B cell (primary cell): ENCODE measurements at regions not wholly inside any gene's neighbourhood (a gene's known extent, or its start where the extent isn't known, plus 50 kb on each side); places are given as distances from the start of the nearest gene placed in this dataset.

Experiments
- ATAC-seq: fragments of 200-7000 bp; cut with Tn5 transposase; one replicate; pipeline ENCODE4 v1.10.0; 2021; ENCODE audit warnings: low read depth, mild to moderate bottlenecking, moderate number of reproducible peaks, moderate library complexity
- CTCF ChIA-PET: fragments of 350-600 bp; sonication (Branson Sonifier 250); formaldehyde crosslinking; loops from one replicate; lab custom pipeline; 2021; ENCODE audit warnings: antibody characterized with exemption, inconsistent platforms; lab: Charles Lee
- POLR2A ChIA-PET: fragments of 350-600 bp; sonication (Branson Sonifier 250); formaldehyde crosslinking; loops from one replicate; lab custom pipeline; 2021; ENCODE audit warnings: antibody characterized with exemption; lab: Charles Lee
- DNase-seq: peaks from one replicate; pipeline ENCODE4 v3.0.0; 2013
- H2AFZ ChIP-seq: 2 replicates; pipeline ENCODE4 v1.6.1; 2012; ENCODE audit warnings: mild to moderate bottlenecking, low read depth, low read length; ENCODE audit not compliant: insufficient read depth, poor library complexity, severe bottlenecking
- H3K27ac ChIP-seq, 2 donors: 1 replicate in 1 of 2; 2 replicates in 1 of 2; pipeline ENCODE4 v1.5.1; 2012 to 2013; ENCODE audit warnings: low read length in 2 of 2, mild to moderate bottlenecking in 2 of 2, moderate library complexity in 1 of 2
- H3K27me3 ChIP-seq, 4 experiments: fragments of 200-600 bp in 1 of 4; sonication (generic) in 1 of 4; replicated peaks in 1 of 4; 1 replicate in 2 of 4; 2 replicates in 2 of 4; pipeline versions ENCODE4 v1.6.1 to v1.7.0; 2013 to 2016; ENCODE audit warnings: low read length in 3 of 4, mild to moderate bottlenecking in 2 of 4, mixed read lengths in 1 of 4, moderate library complexity in 1 of 4; ENCODE audit not compliant: insufficient read depth in 4 of 4, control insufficient read depth in 3 of 4; ENCODE audit errors: control extremely low read depth in 1 of 4
- H3K36me3 ChIP-seq, 2 experiments: replicated peaks in 1 of 2; 1 replicate in 1 of 2; 2 replicates in 1 of 2; pipeline versions ENCODE4 v1.6.1 to v1.7.1; 2013; ENCODE audit warnings: low read length in 1 of 2; ENCODE audit not compliant: insufficient read depth in 2 of 2, control insufficient read depth in 1 of 2; ENCODE audit errors: control extremely low read depth in 1 of 2, extremely low read depth in 1 of 2
- H3K4me1 ChIP-seq, 2 donors: fragments of 200-600 bp in 1 of 2; sonication (generic) in 1 of 2; 1 replicate in 1 of 2; 2 replicates in 1 of 2; pipeline versions ENCODE4 v1.5.1 to v1.6.1; 2013 to 2017; ENCODE audit warnings: low read length in 2 of 2; ENCODE audit not compliant: control insufficient read depth in 2 of 2, insufficient read depth in 2 of 2
- H3K4me2 ChIP-seq: replicated peaks from 2 replicates; pipeline ENCODE3; 2012; ENCODE audit warnings: mild to moderate bottlenecking, low read depth, low read length; ENCODE audit not compliant: poor library complexity, severe bottlenecking
- H3K4me3 ChIP-seq, 5 experiments: fragments of 200-600 bp in 1 of 5; sonication (generic) in 1 of 5; 1 replicate in 3 of 5; 2 replicates in 2 of 5; pipeline versions ENCODE4 v1.5.1 to v1.7.0; 2011 to 2016; ENCODE audit warnings: low read length in 4 of 5, mild to moderate bottlenecking in 4 of 5, low read depth in 2 of 5, control low read depth in 1 of 5, moderate library complexity in 1 of 5; ENCODE audit not compliant: insufficient read depth in 1 of 5; ENCODE audit errors: control extremely low read depth in 1 of 5, extremely low read depth in 1 of 5
- H3K79me2 ChIP-seq: fragments of 200-600 bp; sonication (generic); one replicate; pipeline ENCODE4 v1.6.0; 2016; ENCODE audit warnings: low read length; ENCODE audit not compliant: control insufficient read depth, insufficient read depth
- H3K9ac ChIP-seq: fragments of 200-600 bp; sonication (generic); 2 replicates; pipeline ENCODE4 v1.6.1; 2017; ENCODE audit warnings: mild to moderate bottlenecking, low read length, moderate library complexity
- H3K9me3 ChIP-seq, 3 donors: one replicate each; pipeline versions ENCODE4 v1.6.1 to v1.7.1; 2013; ENCODE audit warnings: low read length in 2 of 3; ENCODE audit not compliant: control insufficient read depth in 2 of 3, insufficient read depth in 1 of 3; ENCODE audit errors: control extremely low read depth in 1 of 3
- H4K20me1 ChIP-seq: 2 replicates; pipeline ENCODE4 v1.6.0; 2012; ENCODE audit warnings: mild to moderate bottlenecking, low read length; ENCODE audit not compliant: insufficient read depth, control insufficient read depth, poor library complexity, severe bottlenecking
- H3K27ac Mint-ChIP-seq: one replicate; pipeline ENCODE4 v1.8.0; 2021; ENCODE audit warnings: mixed read lengths
- H3K27me3 Mint-ChIP-seq: one replicate; pipeline ENCODE4 v1.8.0; 2021; ENCODE audit warnings: mixed read lengths
- H3K4me1 Mint-ChIP-seq: one replicate; pipeline ENCODE4 v1.8.0; 2021; ENCODE audit warnings: mixed read lengths
- H3K4me3 Mint-ChIP-seq: one replicate; pipeline ENCODE4 v1.8.0; 2021; ENCODE audit warnings: mixed read lengths
- H3K9me3 Mint-ChIP-seq: one replicate; pipeline ENCODE4 v1.8.0; 2022; ENCODE audit warnings: mixed read lengths; ENCODE audit not compliant: insufficient read depth
- CTCF ChIP-seq: fragments of 200-600 bp; IDR thresholded peaks from one replicate; pipeline ENCODE4 v1.8.0; 2022; ENCODE audit warnings: antibody characterized with exemption, mild to moderate bottlenecking
- EZH2 ChIP-seq: IDR thresholded peaks from 2 replicates; pipeline ENCODE4 v1.6.1; 2012; ENCODE audit warnings: borderline replicate concordance, low read depth, mild to moderate bottlenecking, moderate library complexity, low read length; ENCODE audit not compliant: insufficient read depth, poor library complexity, severe bottlenecking
- WGBS: methylation state at CpG from one replicate; pipeline ENCODE4 v1.1.5; 2013; ENCODE audit warnings: missing lambda C conversion rate; ENCODE audit not compliant: insufficient coverage; 5-methylcytosine and 5-hydroxymethylcytosine counted together
- intact Hi-C: fragments of 100-400 bp; cut with micrococcal nuclease; formaldehyde crosslinking; loops from one replicate; pipeline ENCODE4 v1.10.0; 2022

- CTCF ChIA-PET: no interaction called here
- H3K9ac ChIP-seq: no peak overlapping the region
- no peak overlapping the region for H3K27ac ChIP-seq
- Mint-ChIP-seq H3K4me1 (no peaks in the 10 kb centered on the region), H3K4me3 (no peak overlapping the region), H3K9me3 (no peaks in the 10 kb centered on the region), H3K27ac (no peak overlapping the region), H3K27me3 (no peaks in the 10 kb centered on the region)
- TF ChIP-seq EZH2 (no peak), CTCF (no peak)
- H3K4me1 ChIP-seq: no peaks in the 10 kb centered on the region
- no peak for DNase-seq
- intact Hi-C loops: no loop called here
- no peaks in the 10 kb centered on the region for H4K20me1 ChIP-seq
- H3K4me2 ChIP-seq: no peak overlapping the region
- POLR2A ChIA-PET: no interaction called here
- no peak overlapping the region for H2AFZ ChIP-seq
- H3K9me3 ChIP-seq: peaks cover 0 to 8% (median 0%) of the 10 kb centered on the region in 3 donors
- no peak overlapping the region for H3K4me3 ChIP-seq
- no peaks in the 10 kb centered on the region for H3K79me2 ChIP-seq
- no peaks in the 10 kb centered on the region for H3K36me3 ChIP-seq
- 76% methylated on average over 8 of the region's 8 CpGs for WGBS
- ATAC-seq: no peak
- no peaks in the 10 kb centered on the region for H3K27me3 ChIP-seq
Observed at GRCh38 chr10:128976856-128977255, 490.2 kb upstream of the MGMT start.

- H3K4me1 Mint-ChIP-seq: no peaks in the 10 kb centered on the region
- POLR2A ChIA-PET: no interaction called here
Observed at GRCh38 chr10:128978211-128978610, 488.8 kb upstream of the MGMT start.

More at GRCh38 chr10:128978211-128978610, 488.8 kb upstream of the MGMT start:
- Histone ChIP-seq H3K9me3 (peaks cover 0 to 10% (median 0%) of the 10 kb centered on the region in 3 donors), H3K9ac (no peak overlapping the region), H3K27ac (no peak overlapping the region), H3K4me1 (no peaks in the 10 kb centered on the region), H4K20me1 (no peaks in the 10 kb centered on the region), H3K27me3 (no peaks in the 10 kb centered on the region), H3K4me3 (no peak overlapping the region), H3K4me2 (no peak overlapping the region), H2AFZ (no peak overlapping the region), H3K79me2 (no peaks in the 10 kb centered on the region), H3K36me3 (no peaks in the 10 kb centered on the region)
- H3K27me3 Mint-ChIP-seq: no peaks in the 10 kb centered on the region
- no peak overlapping the region for H3K4me3 Mint-ChIP-seq
- intact Hi-C loops: no loop called here
- CTCF ChIA-PET: no interaction called here
- no peak overlapping the region for H3K27ac Mint-ChIP-seq
- DNase-seq: no peak
- no peak for ATAC-seq
- 93% methylated on average over 5 of the region's 10 CpGs for WGBS
- TF ChIP-seq CTCF (no peak), EZH2 (no peak)
- no peaks in the 10 kb centered on the region for H3K9me3 Mint-ChIP-seq
